RCC 7860 (cell line): ENCODE measurements at regions not wholly inside any gene's neighbourhood (a gene's known extent, or its start where the extent isn't known, plus 50 kb on each side); places are given as distances from the start of the nearest gene placed in this dataset.
"Not testable (repeated sequence)": the region's sequence is repeated elsewhere in the genome, so short reads cannot be mapped to it uniquely, and the experiment has no call there.

ENCODE experiments used
- DNase-seq: peaks from one replicate; pipeline ENCODE4 v3.0.0-alpha.2; 2015; ENCODE audit warnings: low spot score
- FAIRE-seq: peaks from 2 replicates; lab custom pipeline; 2012; peaks lifted over from hg19 to GRCh38; lab: Jason Lieb, UNC

GRCh38 chr7:24392774-24393173, 108.8 kb downstream of the NPY start:
- FAIRE-seq (no peak), DNase-seq (no peak)

DNA sequence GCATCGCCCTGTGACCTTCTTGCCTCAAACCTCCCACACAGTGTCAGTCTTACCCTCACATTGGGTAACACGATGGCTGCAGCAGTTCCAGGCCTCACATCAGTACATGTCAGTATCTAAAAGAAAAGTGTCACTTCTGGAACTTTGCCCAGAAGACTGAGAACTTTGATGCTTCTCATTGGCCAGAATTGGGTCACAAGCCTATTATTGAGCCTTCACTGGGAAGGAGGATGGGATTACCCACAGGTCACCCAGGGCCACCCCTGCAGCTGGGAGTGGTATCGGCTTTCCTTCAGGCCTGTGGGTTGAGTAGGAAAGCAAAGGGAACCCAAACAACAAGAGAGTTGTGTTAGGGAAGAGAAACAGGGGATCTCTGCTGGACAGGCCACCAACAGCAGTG, 111.5 kb downstream of the NPY start:
- DNase-seq (no peak), FAIRE-seq (no peak)

- not testable (repeated sequence) for DNase-seq, FAIRE-seq
These were observed 112.4 kb downstream of the NPY start for GRCh38 chr7:24396387-24396786.

GRCh38 chr7:24401628-24402593, 117.9 kb downstream of the NPY start:
- DNase-seq (peak; percentile 36), FAIRE-seq (peak; percentile 81)

DNA sequence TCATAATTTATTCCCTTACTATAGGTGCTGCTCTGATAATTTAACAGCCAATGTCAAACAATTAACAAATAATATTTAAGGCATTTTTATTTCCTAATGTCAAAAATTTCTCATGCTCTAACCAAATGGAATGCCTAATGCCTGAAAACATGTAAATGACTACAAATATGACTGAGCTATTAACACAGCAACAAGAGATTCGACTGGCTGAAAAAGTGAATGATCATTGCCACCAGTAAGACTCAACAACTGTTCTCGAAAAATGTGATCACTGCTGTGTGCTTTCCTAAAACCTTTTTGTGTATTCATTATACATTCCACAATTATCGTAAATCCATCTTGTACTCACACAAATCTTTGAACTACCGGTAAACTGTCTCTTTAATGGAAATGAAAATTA, 118.7 kb downstream of the NPY start:
- FAIRE-seq (no peak), DNase-seq (no peak)

DNA sequence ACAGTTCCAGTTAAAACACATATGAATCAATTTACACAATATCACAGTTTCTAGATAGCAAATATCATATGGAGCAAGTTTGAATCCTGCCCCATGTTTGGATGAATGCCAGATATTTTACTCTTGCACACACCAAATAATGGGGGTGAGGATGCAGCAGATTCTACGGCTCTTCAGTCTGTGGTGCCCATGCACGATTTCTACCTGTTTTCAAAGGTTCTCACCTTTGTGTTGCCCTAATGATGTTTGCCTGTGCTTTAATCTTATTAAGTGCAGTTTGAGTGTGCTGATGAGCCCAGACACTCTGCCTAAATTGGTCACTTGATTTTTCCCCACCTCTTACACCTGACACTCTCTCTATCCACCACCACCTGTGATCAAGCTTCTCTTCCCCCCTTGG, 119.6 kb downstream of the NPY start:
- FAIRE-seq = no peak

GRCh38 chr7:24404315-24404714, 120.3 kb downstream of the NPY start:
- FAIRE-seq = no peak

More for the DNA sequence above, 119.6 kb downstream of the NPY start:
- no peak for DNase-seq

GRCh38 chr7:24405002-24405401, 121.0 kb downstream of the NPY start:
- DNase-seq = no peak

More at GRCh38 chr7:24404315-24404714, 120.3 kb downstream of the NPY start:
- DNase-seq = no peak

GRCh38 chr7:24406053-24406788, 122.2 kb downstream of the NPY start:
- FAIRE-seq = no peak
- DNase-seq = no peak

More at GRCh38 chr7:24405002-24405401, 121.0 kb downstream of the NPY start:
- no peak for FAIRE-seq

- no peak for FAIRE-seq
These were observed 122.9 kb downstream of the NPY start for GRCh38 chr7:24406789-24407299.

DNA sequence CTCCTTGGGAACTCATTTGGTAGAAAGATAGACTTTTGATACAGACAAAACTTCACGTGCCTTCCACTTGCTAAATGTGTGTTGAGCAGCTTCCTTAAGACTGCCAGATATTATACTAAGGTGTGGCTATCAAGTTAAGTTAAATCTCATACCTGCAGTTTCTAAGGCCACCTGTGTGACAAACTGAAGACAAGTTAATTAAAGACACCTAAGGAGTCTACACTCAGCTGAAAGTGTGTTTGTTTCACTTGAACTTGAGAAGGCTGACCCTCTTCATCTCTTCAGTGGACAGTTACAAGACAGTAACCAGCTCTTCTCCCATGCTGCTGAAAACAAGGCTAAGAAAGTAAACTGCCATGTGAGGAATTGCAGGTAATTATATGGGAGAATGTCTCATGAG, 124.0 kb downstream of the NPY start:
- FAIRE-seq (no peak), DNase-seq (no peak)

More at GRCh38 chr7:24406789-24407299, 122.9 kb downstream of the NPY start:
- DNase-seq = no peak

DNA sequence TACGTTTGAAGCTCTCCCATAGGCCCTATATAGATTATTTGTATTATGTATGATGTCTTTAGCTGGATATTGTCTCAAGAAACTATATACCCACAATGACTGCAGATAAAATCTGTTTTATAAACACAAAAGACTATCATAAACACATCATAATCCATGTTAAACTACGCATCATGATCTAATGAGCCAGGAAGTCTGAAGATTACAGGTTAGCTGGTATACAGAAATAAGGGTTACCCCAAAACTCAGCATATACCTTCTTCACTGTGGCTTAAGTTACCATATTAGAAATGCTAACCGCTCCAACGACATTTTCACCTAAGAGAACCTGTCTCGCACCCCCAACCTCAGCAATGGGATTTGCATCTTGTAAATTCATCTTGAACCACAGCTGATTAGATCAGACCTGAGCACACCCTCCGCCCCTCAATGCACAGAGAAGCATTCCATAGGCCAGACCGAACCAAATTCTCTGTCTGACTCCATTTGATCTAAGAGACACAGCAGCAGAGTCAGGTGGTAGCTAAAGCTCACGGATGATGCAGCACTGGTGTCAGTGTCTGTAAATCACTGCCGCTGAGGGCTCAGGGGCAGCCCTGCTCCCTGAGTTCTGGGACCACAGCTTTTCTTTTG, 124.9 kb downstream of the NPY start:
- no peak for FAIRE-seq

GRCh38 chr7:24409431-24410024, 125.5 kb downstream of the NPY start:
- DNase-seq (no peak), FAIRE-seq (no peak)

More for the DNA sequence above, 124.9 kb downstream of the NPY start:
- DNase-seq = no peak

DNA sequence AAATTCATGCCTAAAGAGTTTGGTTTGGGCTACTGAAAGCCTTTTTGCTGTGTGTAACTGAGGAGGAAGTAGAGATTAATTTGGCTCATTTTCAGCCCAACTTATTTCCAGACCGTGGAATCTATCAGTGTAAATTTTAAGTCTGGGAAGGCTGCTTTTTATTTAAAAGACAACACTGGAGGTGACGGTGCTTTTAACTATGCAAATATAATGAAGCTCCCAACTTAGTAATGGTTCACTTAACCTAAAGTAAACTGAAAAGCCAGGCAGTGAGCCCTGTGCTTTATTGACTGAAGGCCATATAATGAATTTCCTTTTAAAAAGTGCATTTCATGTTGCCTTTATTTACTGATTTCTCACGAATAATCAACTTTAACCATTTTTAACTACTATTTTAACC, 127.2 kb downstream of the NPY start:
- DNase-seq = no peak
- FAIRE-seq = no peak

DNA sequence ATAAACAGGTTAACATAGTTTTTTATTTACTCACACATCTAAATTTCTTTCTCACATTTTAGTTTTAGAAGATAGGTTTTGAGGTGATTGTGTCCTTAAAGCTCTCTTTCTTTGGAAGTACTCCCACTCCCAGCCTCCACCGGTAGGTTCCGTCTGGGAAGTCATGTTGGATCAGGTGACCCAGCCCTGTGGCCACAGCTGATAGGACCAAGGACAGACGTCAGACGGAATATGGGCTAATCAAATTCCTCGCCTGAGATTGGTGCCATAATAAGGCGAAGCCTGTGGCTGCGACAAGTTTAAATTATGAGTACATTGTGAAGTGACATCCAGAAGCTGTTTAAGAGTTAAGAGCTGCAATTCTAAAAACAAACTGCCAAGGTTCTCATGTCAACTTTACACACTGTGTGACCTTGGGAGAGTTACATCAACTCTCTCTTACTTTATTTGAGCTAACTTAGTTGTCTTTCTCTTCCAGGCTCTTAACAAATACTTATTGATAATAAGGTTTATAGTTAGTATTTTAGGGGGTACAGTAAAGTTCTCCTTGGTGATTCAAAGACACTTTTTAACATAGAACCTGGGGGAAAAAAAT, 133.6 kb downstream of the NPY start:
- FAIRE-seq (no peak), DNase-seq (no peak)

- DNase-seq = no peak
- no peak for FAIRE-seq
These were observed 135.1 kb downstream of the NPY start for GRCh38 chr7:24419077-24419476.

DNA sequence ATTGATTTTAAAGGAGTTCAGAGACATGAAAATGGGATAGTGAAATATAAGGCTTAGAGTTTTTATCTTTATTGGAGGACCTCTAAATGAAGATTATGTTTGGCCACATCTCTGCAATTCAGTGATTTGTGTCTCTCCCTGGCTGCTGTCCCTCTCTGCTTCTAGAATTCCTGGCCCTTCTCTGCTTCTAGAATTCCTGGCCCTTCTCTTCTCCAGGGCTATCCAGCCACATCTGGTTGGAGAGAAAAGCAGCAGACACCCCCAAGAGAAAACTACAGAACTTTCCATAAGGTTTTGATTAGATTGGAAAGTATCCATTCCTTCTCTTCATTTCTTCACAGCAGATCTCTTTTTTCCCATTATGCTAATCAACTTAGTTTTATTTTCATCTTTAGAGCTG, 135.5 kb downstream of the NPY start:
- FAIRE-seq = no peak
- no peak for DNase-seq

DNA sequence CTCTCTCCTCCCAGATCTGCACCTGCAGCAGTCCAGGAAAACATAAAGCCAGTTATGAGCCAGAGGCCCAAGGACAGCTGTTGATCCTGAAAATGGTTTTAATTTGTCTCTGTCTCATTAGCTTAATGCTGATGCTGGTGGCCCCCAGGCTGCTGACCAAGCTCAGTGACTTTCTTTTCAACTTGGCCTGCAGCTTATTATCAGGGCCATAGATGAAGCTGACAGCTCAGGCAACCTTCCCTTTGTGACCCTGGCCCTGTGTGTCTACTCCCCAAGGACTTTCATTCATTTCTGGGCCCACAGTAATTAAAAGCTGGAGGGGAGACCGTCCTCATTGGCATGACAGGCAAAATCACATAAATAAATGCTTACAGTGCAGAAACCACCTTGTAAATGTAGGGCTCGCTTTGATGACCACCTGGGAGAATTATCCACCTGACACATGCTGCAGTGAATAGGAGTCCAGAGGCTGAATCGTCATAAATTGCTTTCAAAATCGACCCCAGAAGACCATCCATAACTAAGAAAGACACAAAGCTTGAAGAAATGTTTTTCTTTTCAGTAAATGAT, 138.5 kb downstream of the NPY start:
- DNase-seq (no peak), FAIRE-seq (no peak)

- DNase-seq = no peak
- FAIRE-seq = no peak
These were observed 141.7 kb downstream of the NPY start for GRCh38 chr7:24425664-24426063.

GRCh38 chr7:24427048-24427447, 143.1 kb downstream of the NPY start:
- no peak for DNase-seq
- FAIRE-seq = no peak
